ENCODE measurements at regions not wholly inside any gene's neighbourhood (a gene's known extent, or its start where the extent isn't known, plus 50 kb on each side); places are given as distances from the start of the nearest gene placed in this dataset.

GRCh38 chr9:31574006-31574765 lies 810.3 kb upstream of the ACO1 start:
- Histone ChIP-seq H3K27ac (ENCODE audit: extremely low read depth, low read depth, low read length) (no peak overlapping the region), H3K4me3 (no peak overlapping the region), H4K20me1 (replicated peaks; ENCODE audit: control insufficient read depth, insufficient read depth, low read length) (no peaks in the 10 kb centered on the region), H2AFZ (ENCODE audit: low read depth, low read length) (no peak overlapping the region), H3K4me2 (ENCODE audit: insufficient read depth, low read length) (no peak overlapping the region), H3K36me3 (ENCODE audit: control insufficient read depth, insufficient read depth, low read length) (no peaks in the 10 kb centered on the region), H3K27me3 (ENCODE audit: control insufficient read depth in 2 of 2, insufficient read depth in 2 of 2, low read length in 2 of 2) (no peaks in the 10 kb centered on the region), H3K9me1 (ENCODE audit: control insufficient read depth, insufficient read depth, low read length) (no peaks in the 10 kb centered on the region), H3K79me2 (ENCODE audit: control insufficient read depth, insufficient read depth, low read length) (no peaks in the 10 kb centered on the region), H3K9ac (ENCODE audit: insufficient read depth in 1 of 2, low read depth in 2 of 2, low read length in 2 of 2) (no peak overlapping the region), H3K4me1 (replicated peaks in 1 of 2; ENCODE audit: control insufficient read depth in 2 of 2, insufficient read depth in 2 of 2, low read length in 2 of 2) (no peaks in the 10 kb centered on the region), H3K9me3 (replicated peaks; ENCODE audit: control insufficient read depth, insufficient read depth, low read depth, low read length) (no peaks in the 10 kb centered on the region)
- TF ChIP-seq MYNN (IDR thresholded peaks at IDR 0.05) (no peak), MYNN (CRISPR knock-in tag; IDR thresholded peaks at IDR 0.05) (no peak), MEIS2 (IDR thresholded peaks at IDR 0.05; ENCODE audit: partially characterized antibody) (no peak), LEF1 (IDR thresholded peaks at IDR 0.05) (no peak), HMGN3 (IDR thresholded peaks at IDR 0.05; ENCODE audit: borderline replicate concordance, extremely low read depth, insufficient read length, low read depth, low read length) (no peak), MCM7 (IDR thresholded peaks at IDR 0.05) (no peak), HCFC1 (IDR thresholded peaks at IDR 0.05; ENCODE audit: low read depth, low read length) (no peak)
- TF ChIP-seq, protein P1, sequence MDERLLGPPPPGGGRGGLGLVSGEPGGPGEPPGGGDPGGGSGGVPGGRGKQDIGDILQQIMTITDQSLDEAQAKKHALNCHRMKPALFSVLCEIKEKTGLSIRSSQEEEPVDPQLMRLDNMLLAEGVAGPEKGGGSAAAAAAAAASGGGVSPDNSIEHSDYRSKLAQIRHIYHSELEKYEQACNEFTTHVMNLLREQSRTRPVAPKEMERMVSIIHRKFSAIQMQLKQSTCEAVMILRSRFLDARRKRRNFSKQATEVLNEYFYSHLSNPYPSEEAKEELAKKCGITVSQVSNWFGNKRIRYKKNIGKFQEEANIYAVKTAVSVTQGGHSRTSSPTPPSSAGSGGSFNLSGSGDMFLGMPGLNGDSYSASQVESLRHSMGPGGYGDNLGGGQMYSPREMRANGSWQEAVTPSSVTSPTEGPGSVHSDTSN (CRISPR knock-in tag; IDR thresholded peaks at IDR 0.05; ENCODE audit: low read depth) = no peak
- TF ChIP-seq, protein P1 (tag; conservative IDR thresholded peaks at IDR 0.05; ENCODE audit: low read depth) = no peak
- TF ChIP-seq, protein P2, sequence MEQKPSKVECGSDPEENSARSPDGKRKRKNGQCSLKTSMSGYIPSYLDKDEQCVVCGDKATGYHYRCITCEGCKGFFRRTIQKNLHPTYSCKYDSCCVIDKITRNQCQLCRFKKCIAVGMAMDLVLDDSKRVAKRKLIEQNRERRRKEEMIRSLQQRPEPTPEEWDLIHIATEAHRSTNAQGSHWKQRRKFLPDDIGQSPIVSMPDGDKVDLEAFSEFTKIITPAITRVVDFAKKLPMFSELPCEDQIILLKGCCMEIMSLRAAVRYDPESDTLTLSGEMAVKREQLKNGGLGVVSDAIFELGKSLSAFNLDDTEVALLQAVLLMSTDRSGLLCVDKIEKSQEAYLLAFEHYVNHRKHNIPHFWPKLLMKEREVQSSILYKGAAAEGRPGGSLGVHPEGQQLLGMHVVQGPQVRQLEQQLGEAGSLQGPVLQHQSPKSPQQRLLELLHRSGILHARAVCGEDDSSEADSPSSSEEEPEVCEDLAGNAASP (IDR thresholded peaks at IDR 0.05) = no peak
- TF ChIP-seq, protein P3, sequence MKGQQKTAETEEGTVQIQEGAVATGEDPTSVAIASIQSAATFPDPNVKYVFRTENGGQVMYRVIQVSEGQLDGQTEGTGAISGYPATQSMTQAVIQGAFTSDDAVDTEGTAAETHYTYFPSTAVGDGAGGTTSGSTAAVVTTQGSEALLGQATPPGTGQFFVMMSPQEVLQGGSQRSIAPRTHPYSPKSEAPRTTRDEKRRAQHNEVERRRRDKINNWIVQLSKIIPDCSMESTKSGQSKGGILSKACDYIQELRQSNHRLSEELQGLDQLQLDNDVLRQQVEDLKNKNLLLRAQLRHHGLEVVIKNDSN (CRISPR knock-in tag; IDR thresholded peaks at IDR 0.05) = no peak
- no peak for ATAC-seq
- WGBS (ENCODE audit: insufficient coverage, low coverage, missing lambda C conversion rate) = no CpG with 5 or more reads among the region's 4 CpGs
- POLR2A ChIA-PET = no interaction called here
- intact Hi-C loops (cut with micrococcal nuclease) = no loop called here
- DNase-seq (ENCODE audit: extremely low read depth in 1 of 4, low spot score in 3 of 4) = no peak
- BruUV-seq (replicated peaks) = no TSS peak
- in situ Hi-C loops (cut with MboI) = no loop called here
- CTCF ChIA-PET (ENCODE audit: low intra/inter-chr PET ratio) = no interaction called here
- FAIRE-seq = no peak

All from K562 (cell line).